GM19468 (cell line): ENCODE measurements at regions not wholly inside any gene's neighbourhood (a gene's known extent, or its start where the extent isn't known, plus 50 kb on each side); places are given as distances from the start of the nearest gene placed in this dataset.
"Not testable (repeated sequence)": the region's sequence is repeated elsewhere in the genome, so short reads cannot be mapped to it uniquely, and the experiment has no call there.

Source experiments
- ATAC-seq: cut with Tn5 transposase; IDR thresholded peaks from one replicate; pipeline ENCODE4 v1.9.1; 2021; ENCODE audit warnings: mild to moderate bottlenecking, moderate library complexity, moderate number of reproducible peaks; ENCODE audit not compliant: unreplicated experiment; ENCODE audit errors: extremely low read depth

DNA sequence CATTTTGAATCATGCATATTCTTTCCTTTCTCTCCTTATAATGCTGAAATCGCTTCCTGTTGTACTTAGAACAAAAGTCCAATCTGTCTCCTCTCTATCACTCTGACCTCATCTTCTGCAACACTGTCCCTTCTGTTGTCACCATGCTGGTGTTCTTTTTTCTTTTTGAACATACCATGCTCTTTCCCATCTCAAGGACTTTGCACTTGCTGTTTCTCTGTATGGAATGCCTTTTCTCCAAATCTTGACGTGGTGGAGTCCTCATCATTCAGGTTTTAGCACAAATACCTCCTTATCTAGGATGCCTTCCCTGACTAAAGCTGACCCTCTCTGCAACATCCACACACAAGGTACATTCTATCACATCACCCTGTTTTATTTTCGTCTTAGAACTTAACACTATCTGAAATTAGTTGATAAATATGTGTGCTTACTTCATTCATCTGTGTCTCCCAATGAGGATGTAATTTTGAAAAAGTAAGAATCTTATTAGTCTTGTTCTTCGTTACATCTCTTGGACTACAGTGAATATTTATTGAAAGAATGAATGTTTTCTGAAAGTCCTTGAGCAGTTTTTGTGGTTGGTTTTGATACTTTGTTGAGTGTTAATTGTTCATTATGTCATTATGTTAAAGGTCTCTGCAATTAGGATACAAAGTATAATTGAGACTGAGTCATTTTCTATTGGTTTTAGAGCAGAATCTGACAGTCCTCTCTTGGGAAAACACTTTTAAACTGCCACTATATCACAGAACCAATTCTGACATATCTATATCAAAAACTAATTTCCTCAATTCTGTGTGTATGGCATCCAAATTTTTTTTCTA lies 145.3 kb upstream of the RASA1 start:
- ATAC-seq = no peak

DNA sequence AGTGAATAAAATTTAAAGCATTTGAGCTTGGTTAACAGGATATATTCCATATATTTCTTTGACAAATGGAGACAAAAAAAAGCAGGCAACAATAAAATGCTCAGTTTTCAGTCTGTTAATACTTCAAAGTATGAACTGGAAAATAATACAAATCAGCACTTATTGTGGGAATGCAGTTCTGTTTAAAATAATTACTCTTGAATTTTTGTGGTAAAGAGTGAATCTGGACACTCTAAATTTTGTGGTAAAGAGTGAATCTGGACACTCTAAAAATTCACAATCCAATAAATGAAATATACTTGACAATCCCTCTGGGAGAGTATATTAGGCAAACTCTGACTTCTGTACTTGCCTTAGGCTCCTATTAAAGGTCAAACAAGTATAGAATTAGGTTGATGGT lies 141.9 kb upstream of the RASA1 start:
- ATAC-seq = no peak

DNA sequence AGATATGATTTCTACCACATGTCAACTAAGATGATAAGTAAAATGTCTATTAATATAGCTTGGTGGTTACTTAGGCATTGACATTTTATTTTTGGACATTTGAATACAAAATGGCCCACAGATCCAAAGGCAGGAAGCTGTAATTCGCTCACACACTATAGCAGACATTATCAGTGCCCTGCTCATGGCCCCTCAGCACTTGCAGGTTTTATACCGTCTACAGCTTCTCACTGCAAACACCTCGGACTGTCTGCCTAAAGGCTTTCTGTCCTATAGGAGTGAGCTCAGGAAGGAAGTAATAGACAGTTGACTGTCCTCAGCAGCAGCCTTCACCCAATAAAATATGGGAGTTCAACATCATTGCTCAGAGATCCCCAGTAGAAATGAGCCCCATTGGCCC lies 140.8 kb upstream of the RASA1 start:
- no peak for ATAC-seq

DNA sequence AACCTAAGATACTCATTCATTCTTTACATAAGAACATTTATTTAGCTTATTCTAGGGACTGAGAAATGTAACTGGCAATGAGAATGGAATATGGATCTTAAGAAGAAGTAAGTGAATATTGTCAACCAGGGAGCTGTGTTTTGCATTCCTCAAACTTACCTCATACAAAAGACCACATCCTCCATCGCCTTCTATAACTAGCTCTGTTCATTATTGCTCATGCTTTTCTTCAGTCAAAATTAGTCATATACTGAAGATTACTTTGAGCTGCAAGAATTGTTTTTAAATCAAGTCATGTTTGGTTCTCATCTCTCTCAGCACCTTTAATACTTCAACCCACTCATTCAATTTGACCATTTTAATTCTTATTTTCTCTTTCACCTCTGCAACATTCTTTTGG lies 140.3 kb upstream of the RASA1 start:
- ATAC-seq = no peak

DNA sequence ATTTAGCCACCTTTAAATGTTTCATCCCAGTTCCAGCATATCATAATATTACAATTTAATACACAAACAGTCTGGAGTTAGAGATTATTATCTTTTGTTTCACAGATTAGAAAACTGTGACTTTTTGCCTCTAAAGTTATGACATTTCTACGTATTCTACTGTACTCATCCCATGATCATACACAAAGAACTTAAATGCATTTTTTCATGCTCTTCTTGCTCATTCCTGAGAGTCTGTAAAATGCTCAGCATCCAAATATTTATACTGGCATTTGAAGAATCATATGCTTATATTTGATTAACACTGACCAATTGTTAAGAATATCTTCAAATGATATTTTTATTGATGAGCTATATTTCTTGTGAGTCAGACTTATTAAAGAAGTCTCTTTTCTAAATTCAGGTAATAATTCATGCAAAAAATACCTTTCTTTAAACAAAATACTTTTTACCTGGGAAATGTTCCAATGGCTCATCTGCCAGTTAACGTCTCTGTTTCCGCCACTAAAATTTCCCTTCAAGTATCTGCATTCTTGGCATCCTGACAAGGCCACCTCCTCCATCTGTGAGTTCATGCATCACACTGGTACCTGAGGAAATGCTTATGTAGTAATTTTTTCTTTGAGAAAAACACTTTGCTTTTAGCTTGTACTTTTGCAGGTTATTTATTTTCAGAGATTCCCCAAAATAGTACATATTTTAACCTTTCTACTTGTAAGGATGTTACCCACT lies 139.6 kb upstream of the RASA1 start:
- ATAC-seq = no peak

DNA sequence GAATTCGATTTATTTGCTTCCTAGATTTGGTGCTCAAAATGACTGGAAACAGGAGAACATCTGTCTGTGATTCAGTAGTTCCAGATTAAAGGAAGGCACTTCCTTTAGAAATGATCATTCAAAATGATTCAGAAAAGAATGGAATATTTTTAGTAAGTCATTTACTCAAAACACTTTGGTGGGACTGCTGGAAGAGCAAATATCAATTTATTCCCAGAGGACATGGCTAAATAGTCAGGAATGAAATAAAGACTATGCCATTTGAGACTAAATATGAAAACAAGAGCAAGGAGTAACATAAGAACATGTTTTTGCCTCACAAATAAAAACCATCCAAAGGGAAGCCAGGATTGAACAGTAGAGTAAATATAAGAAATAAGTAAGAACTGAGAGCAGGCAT lies 138.6 kb upstream of the RASA1 start:
- no peak for ATAC-seq

DNA sequence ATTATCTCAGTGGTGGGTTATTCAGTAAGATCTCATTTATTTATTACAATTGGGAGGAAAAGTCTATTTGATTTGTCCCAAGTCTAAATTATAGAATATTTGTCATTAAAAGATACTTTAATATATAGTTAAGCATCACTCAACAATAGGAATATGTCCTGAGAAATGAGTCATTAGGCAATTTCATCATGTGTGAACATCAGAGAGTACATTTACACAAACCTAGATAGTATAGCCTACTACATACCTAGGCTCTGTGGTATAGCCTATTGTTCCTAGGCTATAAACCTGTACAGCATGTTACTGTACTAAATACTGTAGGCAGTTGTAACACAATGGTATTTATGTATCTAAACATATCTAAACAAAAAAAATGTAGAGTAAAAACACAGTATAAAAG lies 135.0 kb upstream of the RASA1 start:
- no peak for ATAC-seq

DNA sequence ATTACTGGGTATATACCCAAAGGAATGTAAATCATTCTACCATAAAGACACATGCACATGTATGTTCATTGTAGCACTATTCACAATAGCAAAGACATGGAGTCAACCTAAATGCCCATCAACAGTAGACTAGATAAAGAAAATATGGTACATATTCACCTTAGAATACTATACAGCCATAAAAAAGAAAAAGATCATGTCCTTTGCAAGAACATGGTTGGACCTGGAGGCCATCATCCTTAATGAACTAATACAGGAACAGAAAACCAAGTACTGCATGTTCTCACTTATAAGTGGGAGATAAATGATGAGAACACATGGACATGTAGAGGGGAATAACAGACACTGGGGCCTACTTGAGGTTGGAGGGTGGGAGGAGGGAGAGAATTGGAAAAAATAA lies 133.2 kb upstream of the RASA1 start:
- not testable (repeated sequence) for ATAC-seq

DNA sequence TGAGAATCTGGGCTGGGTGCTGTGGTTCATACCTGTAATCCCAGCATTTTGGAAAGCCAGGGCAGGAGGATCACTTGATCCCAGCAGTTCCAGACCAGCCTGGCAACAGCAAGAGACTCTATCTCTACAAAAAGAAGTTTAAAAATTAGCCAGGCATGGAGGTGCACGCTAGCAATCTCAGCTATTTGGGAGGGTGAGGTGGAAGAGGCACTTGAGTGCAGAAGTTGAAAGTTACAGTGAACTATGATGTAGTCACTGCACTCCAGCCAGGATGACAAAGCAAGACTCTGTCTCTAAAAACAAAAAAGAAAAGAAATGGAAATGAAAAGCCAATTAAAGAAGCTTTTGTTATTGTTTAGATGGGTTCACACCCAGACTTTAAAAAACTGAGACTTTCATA lies 131.6 kb upstream of the RASA1 start:
- no peak for ATAC-seq

DNA sequence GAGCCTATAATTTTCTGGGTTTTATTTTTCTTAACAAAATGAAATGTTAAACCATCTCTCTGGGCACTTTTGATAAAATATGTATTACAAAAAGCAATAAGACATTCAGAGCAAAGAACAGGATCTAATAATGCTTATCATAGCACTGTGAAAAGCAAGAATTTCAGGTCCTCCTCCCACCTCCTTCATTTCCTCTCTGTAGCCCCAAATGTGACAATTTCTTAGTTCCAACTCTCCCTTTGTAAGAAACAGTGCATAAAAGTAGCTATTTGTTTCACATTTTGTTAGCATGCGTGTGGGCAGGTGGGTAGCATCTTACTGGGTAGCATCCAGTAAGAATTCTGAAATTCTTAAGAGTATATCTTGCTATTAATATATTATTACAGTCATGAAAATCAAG lies 130.9 kb upstream of the RASA1 start:
- no peak for ATAC-seq

DNA sequence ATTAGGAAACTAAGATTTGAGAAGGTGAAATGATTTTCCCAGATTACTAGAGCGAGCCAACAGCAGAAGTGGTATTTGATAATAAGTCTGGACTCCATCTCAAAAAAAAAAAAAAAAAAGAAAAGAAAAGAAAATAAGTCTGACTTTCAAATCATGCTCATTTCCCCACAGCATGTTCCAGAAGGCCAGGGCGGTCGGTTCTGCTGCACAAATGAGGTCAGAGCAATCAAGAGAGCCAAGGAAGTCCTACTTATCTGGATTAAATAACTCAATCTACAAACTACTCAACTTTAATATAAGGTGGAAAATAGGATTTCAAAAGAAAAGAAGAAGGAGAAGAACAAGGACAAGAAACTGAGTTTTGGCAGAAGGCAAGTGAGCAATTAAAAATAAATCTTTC lies 130.4 kb upstream of the RASA1 start:
- no peak for ATAC-seq

DNA sequence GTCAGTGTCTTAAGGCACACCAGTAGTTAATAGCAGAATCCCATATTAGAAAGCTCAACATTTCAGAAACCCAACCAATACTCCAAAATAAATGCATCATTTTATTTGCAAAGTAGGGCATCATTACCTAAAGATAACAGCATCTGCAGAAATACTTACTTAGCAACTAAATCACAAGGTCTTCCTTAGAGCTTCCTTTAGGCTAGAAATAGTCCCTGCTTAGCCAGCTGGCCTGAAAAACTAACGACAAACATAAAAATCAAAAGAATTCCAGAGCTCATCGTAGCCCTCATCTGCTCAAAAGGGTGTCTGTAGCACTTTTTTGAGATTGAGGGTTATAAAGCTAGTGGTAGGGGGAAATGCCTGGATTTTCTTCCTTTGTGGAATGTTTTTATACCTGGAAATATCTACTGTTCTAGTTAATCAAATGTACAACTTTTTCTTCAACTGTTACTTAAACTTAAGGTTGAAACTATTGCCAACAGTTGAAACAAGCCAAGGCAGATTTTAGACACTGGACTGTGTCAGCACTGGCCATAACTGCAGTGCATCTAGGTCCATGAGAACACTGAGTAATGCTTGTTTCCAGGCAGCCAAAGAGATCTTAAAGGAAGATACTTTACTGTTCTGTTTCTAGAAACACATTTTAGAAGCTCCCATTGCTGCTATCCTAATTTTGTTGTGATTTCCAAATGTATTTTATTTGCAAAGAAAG lies 129.4 kb upstream of the RASA1 start:
- no peak for ATAC-seq

DNA sequence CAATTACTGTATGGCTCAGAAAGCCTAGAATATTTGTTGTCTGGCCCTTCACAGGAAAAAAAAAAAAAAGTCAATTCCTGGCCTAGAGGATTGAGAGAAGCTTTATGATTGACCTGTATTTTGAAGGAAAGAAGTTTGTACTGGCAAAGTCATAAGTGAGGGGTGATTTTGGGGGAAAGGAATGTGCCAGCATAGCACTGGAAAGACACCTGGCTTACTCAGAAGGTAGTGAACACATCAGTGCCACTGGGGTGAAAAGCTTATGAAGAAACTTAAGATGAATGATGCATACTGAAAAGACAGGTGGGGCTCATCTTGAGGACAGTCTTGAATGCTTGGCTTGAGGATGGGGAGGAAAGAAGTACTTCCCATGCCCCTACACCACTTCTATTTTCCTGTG lies 127.9 kb upstream of the RASA1 start:
- no peak for ATAC-seq

DNA sequence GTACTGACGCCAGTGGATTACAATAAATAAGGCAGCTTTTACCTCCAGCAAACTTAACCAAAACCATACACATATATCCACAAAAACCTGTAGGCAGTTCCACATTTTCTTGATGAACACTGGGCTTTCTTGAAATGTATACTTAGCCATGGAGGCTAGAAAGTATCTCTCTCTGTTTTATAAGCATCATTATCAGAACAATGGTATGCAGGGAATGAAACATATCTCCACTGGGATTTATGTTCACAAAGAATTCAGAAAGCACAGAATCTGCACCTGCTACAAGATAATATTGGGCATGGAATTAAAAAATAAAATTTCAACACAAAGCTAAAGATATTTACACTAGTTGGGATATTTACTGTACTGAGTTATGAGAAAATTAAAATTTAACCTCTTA lies 126.1 kb upstream of the RASA1 start:
- no peak for ATAC-seq

DNA sequence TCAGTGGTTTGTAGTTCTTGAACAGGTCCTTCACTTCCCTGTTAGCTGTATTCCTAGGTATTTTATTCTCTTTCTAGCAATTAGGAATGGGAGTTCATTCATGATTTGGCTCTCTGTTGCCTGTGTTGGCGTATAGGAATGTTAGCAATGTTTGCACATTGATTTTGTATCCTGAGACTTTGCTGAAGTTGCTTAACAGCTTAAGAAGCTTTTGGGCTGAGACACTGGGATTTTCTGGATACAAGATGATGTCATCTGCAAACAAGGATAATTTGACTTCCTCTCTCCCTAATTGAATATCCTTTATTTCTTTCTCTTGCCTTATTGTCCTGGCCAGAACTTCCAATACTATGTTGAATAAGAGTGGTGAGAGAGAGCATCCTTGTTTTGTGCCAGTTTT lies 121.8 kb upstream of the RASA1 start:
- not testable (repeated sequence) for ATAC-seq

DNA sequence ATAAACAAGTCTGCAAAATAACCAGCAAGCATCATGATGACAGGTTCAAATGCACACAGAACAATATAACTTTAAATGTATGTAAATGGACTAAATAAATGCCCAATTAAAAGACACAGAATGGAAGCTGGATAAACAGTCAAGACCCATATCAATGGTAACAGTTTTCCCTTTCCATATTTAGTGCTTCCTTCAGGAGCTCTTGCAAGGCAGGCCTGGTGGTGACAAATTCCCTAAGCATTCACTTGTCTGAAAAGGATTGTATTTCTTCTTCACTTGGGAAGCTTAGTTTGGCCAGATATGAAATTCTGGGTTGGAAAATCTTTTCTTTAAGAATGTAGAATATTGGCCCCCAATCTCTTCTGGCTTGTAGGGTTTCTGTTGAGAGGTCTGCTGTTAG lies 120.2 kb upstream of the RASA1 start:
- no peak for ATAC-seq

DNA sequence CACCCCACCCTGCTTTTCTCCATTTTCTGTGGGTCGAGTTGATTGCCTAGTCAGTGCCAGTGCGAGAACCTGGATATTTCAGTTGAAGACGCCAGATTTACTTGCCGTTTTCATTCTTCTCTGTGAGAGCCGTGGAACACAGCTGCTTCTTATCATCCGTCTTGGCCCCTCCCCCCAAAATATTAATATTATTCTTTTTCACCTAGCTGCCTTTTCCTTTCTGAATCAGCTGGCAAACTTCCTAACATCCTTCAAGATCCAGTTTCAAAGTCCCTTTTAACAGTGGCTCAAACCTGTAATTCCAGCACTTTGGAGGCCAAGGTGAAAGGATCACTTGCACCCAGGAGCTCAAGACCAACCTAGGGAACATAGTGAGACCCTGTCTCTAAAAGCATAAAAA lies 117.1 kb upstream of the RASA1 start:
- no peak for ATAC-seq

DNA sequence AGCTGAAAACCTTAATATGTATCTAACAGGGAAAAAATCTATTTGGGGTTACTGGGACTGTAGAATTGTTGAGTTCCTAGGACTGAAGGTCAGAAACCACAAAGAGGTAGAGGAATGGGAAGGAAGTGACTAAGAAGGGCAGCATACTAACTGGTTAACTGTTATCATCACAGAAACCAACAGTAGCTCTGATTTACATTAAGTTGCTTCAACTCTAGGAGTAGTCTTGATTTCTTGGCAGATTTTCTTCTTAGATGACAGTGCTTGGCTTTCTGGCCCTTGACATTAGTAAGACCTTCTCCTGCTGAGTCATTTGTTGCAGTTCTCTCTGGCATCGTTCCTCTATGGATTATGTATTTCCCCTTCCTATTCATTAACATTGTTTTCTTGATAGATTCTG lies 116.1 kb upstream of the RASA1 start:
- no peak for ATAC-seq

DNA sequence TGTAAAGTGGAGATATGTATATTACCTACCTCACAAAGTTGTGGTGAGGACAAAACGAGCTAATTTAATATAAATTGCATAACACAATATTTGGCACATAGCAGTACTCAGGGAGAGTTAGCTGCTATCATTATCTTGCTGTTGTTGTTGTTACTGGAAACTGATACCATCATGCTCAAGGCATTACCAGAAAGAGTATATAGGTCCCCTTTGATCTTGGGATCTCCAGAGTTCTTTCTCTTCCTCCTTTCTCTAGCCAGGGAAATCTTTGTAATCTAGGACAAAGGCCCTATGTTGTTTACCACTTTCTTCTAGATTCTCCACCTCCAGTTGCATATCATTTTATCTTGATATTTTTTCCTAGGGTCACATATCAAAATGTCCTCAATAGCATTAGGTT lies 114.8 kb upstream of the RASA1 start:
- no peak for ATAC-seq

DNA sequence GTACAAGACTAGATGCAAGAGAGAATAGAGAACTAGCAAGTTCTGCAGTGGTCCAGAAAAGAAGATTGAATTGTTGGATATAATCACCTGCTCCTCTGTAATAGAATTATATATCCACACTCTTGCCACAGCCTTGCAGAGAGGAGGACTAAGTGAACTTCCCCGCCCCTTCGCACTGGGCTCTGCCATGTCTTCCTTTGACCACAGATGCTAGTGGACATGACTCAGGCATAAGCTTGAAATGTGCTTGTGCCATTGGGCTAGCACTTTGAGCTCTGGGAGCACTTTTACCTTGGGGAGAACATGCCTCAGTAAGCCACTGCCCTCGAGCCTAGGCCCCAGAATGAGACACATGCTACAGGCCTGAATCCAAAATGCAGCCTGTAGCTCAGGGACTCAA lies 113.5 kb upstream of the RASA1 start:
- ATAC-seq = no peak

DNA sequence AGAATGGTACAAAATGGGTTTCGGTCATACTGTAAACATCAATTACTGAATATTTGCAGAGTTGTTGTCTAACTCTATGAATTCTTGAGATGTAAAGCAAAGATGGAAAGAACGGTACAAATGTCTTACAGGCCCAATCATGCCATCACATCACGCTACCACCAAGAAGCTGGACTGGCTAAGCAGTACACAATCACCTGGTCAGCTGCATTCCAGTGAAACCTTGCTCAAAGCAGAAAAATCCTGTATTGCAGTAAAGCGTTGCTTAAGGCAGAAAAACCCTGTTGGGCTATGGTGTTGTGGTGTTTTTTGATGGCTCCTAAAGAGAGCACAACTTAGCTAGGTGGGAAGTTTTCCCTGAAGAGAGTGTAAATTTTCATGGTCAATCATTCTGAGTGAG lies 112.6 kb upstream of the RASA1 start:
- ATAC-seq = no peak
